ENCODE measurements at regions not wholly inside any gene's neighbourhood (a gene's known extent, or its start where the extent isn't known, plus 50 kb on each side); places are given as distances from the start of the nearest gene placed in this dataset.
A peak's percentile ranks its signal among the peaks of the same experiment; 100 is the strongest.
"Not testable (repeated sequence)": the region's sequence is repeated elsewhere in the genome, so short reads cannot be mapped to it uniquely, and the experiment has no call there.

GRCh38 chr1:99361406-99361805 lies 97.1 kb downstream of the PLPPR4 start:
- intact Hi-C loops (cut with DNase I) = no loop called here
- no peak for DNase-seq

GRCh38 chr1:99363531-99363930 lies 99.2 kb downstream of the PLPPR4 start:
- intact Hi-C loops (cut with DNase I) = no loop called here
- no peak for DNase-seq

- intact Hi-C loops (cut with DNase I) = no loop called here
- no peak for DNase-seq
These were observed 100.8 kb downstream of the PLPPR4 start for GRCh38 chr1:99365141-99365540.

- intact Hi-C loops (cut with DNase I) = no loop called here
- no peak for DNase-seq
These were observed 101.3 kb downstream of the PLPPR4 start for GRCh38 chr1:99365545-99365944.

- no peak for DNase-seq
These were observed 104.9 kb downstream of the PLPPR4 start for GRCh38 chr1:99369154-99369553.

GRCh38 chr1:99370476-99370875 lies 106.2 kb downstream of the PLPPR4 start:
- intact Hi-C loops (cut with DNase I) = no loop called here
- no peak for DNase-seq

More at GRCh38 chr1:99369154-99369553, 104.9 kb downstream of the PLPPR4 start:
- intact Hi-C loops (cut with DNase I) = no loop called here

GRCh38 chr1:99371413-99371812 lies 107.1 kb downstream of the PLPPR4 start:
- intact Hi-C loops (cut with DNase I) = no loop called here

GRCh38 chr1:99374109-99374508 lies 109.8 kb downstream of the PLPPR4 start:
- no peak for DNase-seq
- intact Hi-C loops (cut with DNase I) = no loop called here

More at GRCh38 chr1:99371413-99371812, 107.1 kb downstream of the PLPPR4 start:
- no peak for DNase-seq

- intact Hi-C loops (cut with DNase I); DNase-seq: not testable (repeated sequence)
These were observed 110.4 kb downstream of the PLPPR4 start for GRCh38 chr1:99374693-99375092.

GRCh38 chr1:99384021-99384420 lies 119.7 kb downstream of the PLPPR4 start:
- intact Hi-C loops (cut with DNase I) = no loop called here
- no peak for DNase-seq

GRCh38 chr1:99385852-99386251 lies 121.6 kb downstream of the PLPPR4 start:
- no peak for DNase-seq

GRCh38 chr1:99396389-99396788 lies 132.1 kb downstream of the PLPPR4 start:
- intact Hi-C loops (cut with DNase I) = no loop called here

More at GRCh38 chr1:99385852-99386251, 121.6 kb downstream of the PLPPR4 start:
- intact Hi-C loops (cut with DNase I) = no loop called here

GRCh38 chr1:99397029-99397428 lies 132.7 kb downstream of the PLPPR4 start:
- intact Hi-C loops (cut with DNase I) = no loop called here

More at GRCh38 chr1:99396389-99396788, 132.1 kb downstream of the PLPPR4 start:
- DNase-seq = no peak

GRCh38 chr1:99397863-99398262 lies 133.6 kb downstream of the PLPPR4 start:
- intact Hi-C loops (cut with DNase I) = no loop called here
- DNase-seq = no peak

More at GRCh38 chr1:99397029-99397428, 132.7 kb downstream of the PLPPR4 start:
- DNase-seq = no peak

- DNase-seq; intact Hi-C loops (cut with DNase I): not testable (repeated sequence)
These were observed 137.3 kb downstream of the PLPPR4 start for GRCh38 chr1:99401556-99401955.

- intact Hi-C loops (cut with DNase I); DNase-seq: not testable (repeated sequence)
These were observed 140.1 kb downstream of the PLPPR4 start for GRCh38 chr1:99404399-99404798.

GRCh38 chr1:99405325-99405724 lies 141.0 kb downstream of the PLPPR4 start:
- DNase-seq = not testable (repeated sequence)

GRCh38 chr1:99407018-99407417 lies 142.7 kb downstream of the PLPPR4 start:
- intact Hi-C loops (cut with DNase I) = no loop called here
- no peak for DNase-seq

More at GRCh38 chr1:99405325-99405724, 141.0 kb downstream of the PLPPR4 start:
- intact Hi-C loops (cut with DNase I) = not testable (repeated sequence)

- intact Hi-C loops (cut with DNase I) = no loop called here
- DNase-seq = no peak
These were observed 159.8 kb downstream of the PLPPR4 start for GRCh38 chr1:99424087-99424486.

- DNase-seq = peak in 7 of 42 donors; percentile 5 to 57 (median 16)
These were observed 165.5 kb downstream of the PLPPR4 start for GRCh38 chr1:99429754-99430153.

GRCh38 chr1:99438656-99439230 lies 174.5 kb downstream of the PLPPR4 start:
- DNase-seq = no peak
- intact Hi-C loops (cut with DNase I) = no loop called here

More at GRCh38 chr1:99429754-99430153, 165.5 kb downstream of the PLPPR4 start:
- intact Hi-C loops (cut with DNase I) = no loop called here

All from head of caudate nucleus (tissue), 42 donors.